Breast epithelium (tissue), 3 donors: ENCODE measurements at regions not wholly inside any gene's neighbourhood (a gene's known extent, or its start where the extent isn't known, plus 50 kb on each side); places are given as distances from the start of the nearest gene placed in this dataset.

Experiments
- CTCF ChIP-seq, 3 donors: fragments of 450-650 bp; IDR thresholded peaks; one replicate each; pipeline ENCODE4 v1.5.1; 2016 to 2017; ENCODE audit warnings: antibody characterized with exemption in 3 of 3, mild to moderate bottlenecking in 3 of 3, moderate library complexity in 3 of 3
- POLR2A ChIP-seq: fragments of 450-650 bp; IDR thresholded peaks from one replicate; pipeline ENCODE4 v1.6.1; 2016; ENCODE audit warnings: antibody characterized with exemption, mild to moderate bottlenecking, moderate library complexity
- POLR2AphosphoS5 ChIP-seq, 3 donors: sonication (generic); formaldehyde crosslinking; IDR thresholded peaks; one replicate each; pipeline ENCODE4 v1.6.1; 2017; ENCODE audit warnings: antibody characterized with exemption in 3 of 3

GRCh38 chr10:106167946-106168345, 996.6 kb downstream of the SORCS1 start:
- no peak for TF ChIP-seq CTCF (IDR thresholded peaks at IDR 0.05)
- TF ChIP-seq POLR2AphosphoS5 (IDR thresholded peaks at IDR 0.05): no peak
- TF ChIP-seq POLR2A: no peak
